22Rv1 (cell line): ENCODE measurements at regions not wholly inside any gene's neighbourhood (a gene's known extent, or its start where the extent isn't known, plus 50 kb on each side); places are given as distances from the start of the nearest gene placed in this dataset.
"Not testable (repeated sequence)": the region's sequence is repeated elsewhere in the genome, so short reads cannot be mapped to it uniquely, and the experiment has no call there.

ENCODE experiments used
- CTCF ChIP-seq: fragments of 450-650 bp; IDR thresholded peaks from 2 replicates; pipeline ENCODE4 v1.5.1; 2017; ENCODE audit warnings: mild to moderate bottlenecking
- ZFX ChIP-seq: fragments of 450-650 bp; IDR thresholded peaks from 2 replicates; pipeline ENCODE4 v1.6.1; 2017; ENCODE audit warnings: antibody characterized with exemption, borderline replicate concordance

GRCh38 chr4:189667386-189667785 lies 273.3 kb upstream of the FRG1 start:
- TF ChIP-seq CTCF, ZFX: not testable (repeated sequence)
